ENCODE measurements at regions not wholly inside any gene's neighbourhood (a gene's known extent, or its start where the extent isn't known, plus 50 kb on each side); places are given as distances from the start of the nearest gene placed in this dataset.

GRCh38 chr7:46558482-46559193 lies 637.6 kb upstream of the IGFBP3 start:
- DNase-seq = no peak
- Histone ChIP-seq H3K9me3 (no peaks in the 10 kb centered on the region), H3K27me3 (no peaks in the 10 kb centered on the region), H3K27ac (no peak overlapping the region), H3K4me3 (replicated peaks in 1 of 3) (no peak overlapping the region), H3K4me1 (peaks cover 4 to 9% of the 10 kb centered on the region in 2 donors), H3K36me3 (no peaks in the 10 kb centered on the region)
- 79 to 82% methylated on average over 3 of the region's 3 CpGs for WGBS, 2 donors
- TF ChIP-seq POLR2A (IDR thresholded peaks at IDR 0.05) = no peak
- TF ChIP-seq, protein P1, sequence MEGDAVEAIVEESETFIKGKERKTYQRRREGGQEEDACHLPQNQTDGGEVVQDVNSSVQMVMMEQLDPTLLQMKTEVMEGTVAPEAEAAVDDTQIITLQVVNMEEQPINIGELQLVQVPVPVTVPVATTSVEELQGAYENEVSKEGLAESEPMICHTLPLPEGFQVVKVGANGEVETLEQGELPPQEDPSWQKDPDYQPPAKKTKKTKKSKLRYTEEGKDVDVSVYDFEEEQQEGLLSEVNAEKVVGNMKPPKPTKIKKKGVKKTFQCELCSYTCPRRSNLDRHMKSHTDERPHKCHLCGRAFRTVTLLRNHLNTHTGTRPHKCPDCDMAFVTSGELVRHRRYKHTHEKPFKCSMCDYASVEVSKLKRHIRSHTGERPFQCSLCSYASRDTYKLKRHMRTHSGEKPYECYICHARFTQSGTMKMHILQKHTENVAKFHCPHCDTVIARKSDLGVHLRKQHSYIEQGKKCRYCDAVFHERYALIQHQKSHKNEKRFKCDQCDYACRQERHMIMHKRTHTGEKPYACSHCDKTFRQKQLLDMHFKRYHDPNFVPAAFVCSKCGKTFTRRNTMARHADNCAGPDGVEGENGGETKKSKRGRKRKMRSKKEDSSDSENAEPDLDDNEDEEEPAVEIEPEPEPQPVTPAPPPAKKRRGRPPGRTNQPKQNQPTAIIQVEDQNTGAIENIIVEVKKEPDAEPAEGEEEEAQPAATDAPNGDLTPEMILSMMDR (IDR thresholded peaks at IDR 0.05) = no peak
- intact Hi-C loops (cut with DNase I) = no loop called here

DNA sequence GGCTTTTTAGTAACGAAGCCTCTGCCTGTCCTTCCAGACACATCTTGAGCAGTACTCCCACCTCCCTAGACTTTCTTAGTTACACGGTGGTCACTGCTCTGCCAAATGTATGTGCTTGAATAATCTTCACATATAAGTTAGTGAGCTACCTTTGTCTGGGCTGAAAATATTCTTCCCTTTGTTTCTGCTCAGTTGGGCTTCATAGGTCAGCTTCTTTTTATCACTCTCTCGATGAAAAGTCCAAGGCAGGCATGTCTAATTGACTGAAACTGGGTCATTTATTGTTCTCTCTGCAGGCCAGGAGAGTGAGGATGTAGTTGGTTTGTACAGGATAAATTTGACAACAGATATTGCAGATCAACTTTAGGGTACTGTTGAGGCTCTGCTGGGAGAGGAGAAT lies 636.7 kb upstream of the IGFBP3 start:
- H3K36me3 ChIP-seq = no peaks in the 10 kb centered on the region
- no peak overlapping the region for H3K4me3 ChIP-seq (replicated peaks in 1 of 3)
- 39 to 40% methylated on average over 3 of the region's 3 CpGs for WGBS, 2 donors
- TF ChIP-seq, protein P1 (IDR thresholded peaks at IDR 0.05) = no peak
- TF ChIP-seq POLR2A (IDR thresholded peaks at IDR 0.05) = no peak
- no peak for DNase-seq
- peaks cover 4 to 9% of the 10 kb centered on the region in 2 donors for H3K4me1 ChIP-seq
- peak overlapping the region; percentile 61 to 85 (median 84) for H3K27ac ChIP-seq
- no peaks in the 10 kb centered on the region for H3K27me3 ChIP-seq
- intact Hi-C loops (cut with DNase I) = no loop called here
- no peaks in the 10 kb centered on the region for H3K9me3 ChIP-seq

GRCh38 chr7:46557295-46557711 lies 636.2 kb upstream of the IGFBP3 start:
- Histone ChIP-seq H3K27me3 (no peaks in the 10 kb centered on the region), H3K4me1 (peaks cover 4 to 9% of the 10 kb centered on the region in 2 donors), H3K27ac (peak overlapping the region; percentile 61 to 85 (median 84)), H3K9me3 (no peaks in the 10 kb centered on the region), H3K36me3 (no peaks in the 10 kb centered on the region), H3K4me3 (replicated peaks in 1 of 3) (no peak overlapping the region)
- 28 to 33% methylated on average over 5 of the region's 5 CpGs for WGBS, 2 donors
- intact Hi-C loops (cut with DNase I) = no loop called here
- peak; percentile 51 to 68 for DNase-seq
- TF ChIP-seq, protein P1 (IDR thresholded peaks at IDR 0.05) = no peak
- TF ChIP-seq POLR2A (IDR thresholded peaks at IDR 0.05) = peak in 1 of 2 donors; percentile 44

GRCh38 chr7:46554688-46555422 lies 633.8 kb upstream of the IGFBP3 start:
- intact Hi-C loops (cut with DNase I) = no loop called here
- H3K4me1 ChIP-seq = peaks cover 4 to 9% of the 10 kb centered on the region in 2 donors
- WGBS, 2 donors = 93 to 96% methylated on average over 3 of the region's 3 CpGs
- no peaks in the 10 kb centered on the region for H3K27me3 ChIP-seq
- no peak overlapping the region for H3K4me3 ChIP-seq (replicated peaks in 1 of 3)
- H3K9me3 ChIP-seq = no peaks in the 10 kb centered on the region
- TF ChIP-seq, protein P1 (IDR thresholded peaks at IDR 0.05) = no peak
- TF ChIP-seq POLR2A (IDR thresholded peaks at IDR 0.05) = no peak
- DNase-seq = no peak
- no peaks in the 10 kb centered on the region for H3K36me3 ChIP-seq
- H3K27ac ChIP-seq = no peak overlapping the region

DNA sequence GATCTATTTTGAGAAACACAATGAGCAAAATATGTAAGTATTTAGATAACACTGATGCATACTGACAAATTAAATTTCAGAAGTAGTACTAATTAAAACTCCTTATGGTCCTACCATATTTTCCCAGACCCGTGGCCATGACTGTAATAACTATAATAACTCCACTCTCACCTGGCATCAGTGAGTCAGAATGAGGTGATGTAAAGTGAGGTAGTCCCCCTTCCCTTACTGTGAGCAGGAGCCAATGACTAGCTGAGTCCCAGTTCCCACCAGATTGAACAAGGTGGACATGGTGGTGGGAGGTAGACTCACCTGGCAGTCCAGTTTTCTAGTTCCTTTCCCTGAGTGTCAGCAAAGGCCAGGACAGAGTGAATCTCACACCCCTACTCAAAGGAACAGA lies 630.5 kb upstream of the IGFBP3 start:
- WGBS, 2 donors = 91 to 92% methylated on average over 1 of the region's 1 CpG
- Histone ChIP-seq H3K27me3 (no peaks in the 10 kb centered on the region), H3K36me3 (no peaks in the 10 kb centered on the region), H3K9me3 (no peaks in the 10 kb centered on the region), H3K4me3 (replicated peaks in 1 of 3) (no peak overlapping the region), H3K27ac (no peak overlapping the region), H3K4me1 (peaks cover 0 to 2% of the 10 kb centered on the region in 2 donors)
- intact Hi-C loops (cut with DNase I) = no loop called here
- no peak for TF ChIP-seq POLR2A (IDR thresholded peaks at IDR 0.05)
- TF ChIP-seq, protein P1 (IDR thresholded peaks at IDR 0.05) = no peak
- DNase-seq = no peak

Measured in thyroid gland (tissue), 4 donors.